ENCODE measurements at regions not wholly inside any gene's neighbourhood (a gene's known extent, or its start where the extent isn't known, plus 50 kb on each side); places are given as distances from the start of the nearest gene placed in this dataset.

GRCh38 chr12:132416827-132417226 lies 73.1 kb upstream of the FBRSL1 start:
- intact Hi-C loops (cut with micrococcal nuclease; ENCODE audit: unreplicated experiment): no loop called here
- Histone ChIP-seq H3K4me3 (ENCODE audit: low read depth, low read length, poor library complexity, severe bottlenecking) (no peak overlapping the region), H3K9me3 (ENCODE audit: low read depth, low read length, poor library complexity, severe bottlenecking) (no peaks in the 10 kb centered on the region), H3K27ac (ENCODE audit: low read depth, low read length, poor library complexity, severe bottlenecking) (no peak overlapping the region), H3K36me3 (ENCODE audit: insufficient read depth, low read length, poor library complexity, severe bottlenecking) (no peaks in the 10 kb centered on the region), H3K4me1 (ENCODE audit: insufficient read depth, low read length, poor library complexity, severe bottlenecking) (peaks cover 7% of the 10 kb centered on the region), H3K27me3 (replicated peaks; ENCODE audit: insufficient read depth, low read depth, low read length, poor library complexity) (peaks cover 26% of the 10 kb centered on the region)
- no TSS peak for BruUV-seq (replicated peaks)
- DNase-seq (ENCODE audit: low spot score): no peak
- ChIA-PET POLR2A (ENCODE audit: low non-redundant PET) (no interaction called here), CTCF (interaction anchor here (0.8 kb wide), 1 partner anchor 144 kb away, joined by 3 read pairs; no protein-coding TSS in a partner anchor)
- TF ChIP-seq EZH2 (IDR thresholded peaks at IDR 0.05; ENCODE audit: borderline replicate concordance, low read depth, low read length, poor library complexity, severe bottlenecking): no peak
- no peak for TF ChIP-seq CTCF (conservative IDR thresholded peaks at IDR 0.05; ENCODE audit: low read depth, low read length)

- Histone ChIP-seq H3K9me3 (ENCODE audit: low read depth, low read length, poor library complexity, severe bottlenecking) (no peaks in the 10 kb centered on the region), H3K27me3 (replicated peaks; ENCODE audit: insufficient read depth, low read depth, low read length, poor library complexity) (peaks cover 26% of the 10 kb centered on the region), H3K27ac (ENCODE audit: low read depth, low read length, poor library complexity, severe bottlenecking) (no peak overlapping the region), H3K4me1 (ENCODE audit: insufficient read depth, low read length, poor library complexity, severe bottlenecking) (peaks cover 7% of the 10 kb centered on the region), H3K36me3 (ENCODE audit: insufficient read depth, low read length, poor library complexity, severe bottlenecking) (no peaks in the 10 kb centered on the region), H3K4me3 (ENCODE audit: low read depth, low read length, poor library complexity, severe bottlenecking) (no peak overlapping the region)
- no peak for DNase-seq (ENCODE audit: low spot score)
- intact Hi-C loops (cut with micrococcal nuclease; ENCODE audit: unreplicated experiment): no loop called here
- no TSS peak for BruUV-seq (replicated peaks)
- TF ChIP-seq CTCF (conservative IDR thresholded peaks at IDR 0.05; ENCODE audit: low read depth, low read length): no peak
- no peak for TF ChIP-seq EZH2 (IDR thresholded peaks at IDR 0.05; ENCODE audit: borderline replicate concordance, low read depth, low read length, poor library complexity, severe bottlenecking)
- ChIA-PET CTCF (interaction anchor here (0.8 to 2.0 kb wide), 2 partner anchors 108 to 153 kb away, joined by 3 to 9 read pairs; no protein-coding TSS in a partner anchor), POLR2A (ENCODE audit: low non-redundant PET) (no interaction called here)
Measured at GRCh38 chr12:132416121-132416673, 73.8 kb upstream of the FBRSL1 start.

- no peak for DNase-seq (ENCODE audit: low spot score)
- Histone ChIP-seq H3K4me3 (ENCODE audit: low read depth, low read length, poor library complexity, severe bottlenecking) (no peak overlapping the region), H3K9me3 (ENCODE audit: low read depth, low read length, poor library complexity, severe bottlenecking) (no peaks in the 10 kb centered on the region), H3K27me3 (replicated peaks; ENCODE audit: insufficient read depth, low read depth, low read length, poor library complexity) (peaks cover 23% of the 10 kb centered on the region), H3K4me1 (ENCODE audit: insufficient read depth, low read length, poor library complexity, severe bottlenecking) (peaks cover 7% of the 10 kb centered on the region), H3K36me3 (ENCODE audit: insufficient read depth, low read length, poor library complexity, severe bottlenecking) (no peaks in the 10 kb centered on the region), H3K27ac (ENCODE audit: low read depth, low read length, poor library complexity, severe bottlenecking) (no peak overlapping the region)
- intact Hi-C loops (cut with micrococcal nuclease; ENCODE audit: unreplicated experiment): loop anchor here (1.0 kb wide), 2 partner anchors 146 to 200 kb away; no protein-coding TSS in a partner anchor
- ChIA-PET CTCF (interaction anchor here (0.8 to 2.5 kb wide), 5 partner anchors 108 to 223 kb away, joined by 3 to 22 read pairs (median 9); no protein-coding TSS in a partner anchor), POLR2A (ENCODE audit: low non-redundant PET) (no interaction called here)
- TF ChIP-seq EZH2 (IDR thresholded peaks at IDR 0.05; ENCODE audit: borderline replicate concordance, low read depth, low read length, poor library complexity, severe bottlenecking): no peak
- TF ChIP-seq CTCF (conservative IDR thresholded peaks at IDR 0.05; ENCODE audit: low read depth, low read length): no peak
- no TSS peak for BruUV-seq (replicated peaks)
Measured at GRCh38 chr12:132415327-132416120, 74.4 kb upstream of the FBRSL1 start.
